AG04449 (cell line): ENCODE measurements at regions not wholly inside any gene's neighbourhood (a gene's known extent, or its start where the extent isn't known, plus 50 kb on each side); places are given as distances from the start of the nearest gene placed in this dataset.
A peak's percentile ranks its signal among the peaks of the same experiment; 100 is the strongest.

Source experiments
- CTCF ChIA-PET: fragments of 350-600 bp; formaldehyde crosslinking; extraction: SDS; loops from one replicate; lab custom pipeline; 2021; ENCODE audit warnings: antibody characterized with exemption; lab: Yijun Ruan, JAX
- POLR2A ChIA-PET: fragments of 400-600, 350-600 bp; formaldehyde crosslinking; extraction: SDS; loops from one replicate; lab custom pipeline; 2020; ENCODE audit warnings: antibody characterized with exemption, inconsistent platforms; lab: Yijun Ruan, JAX
- DNase-seq: peaks from one replicate; pipeline ENCODE4 v3.0.0-alpha.2; 2010; ENCODE audit warnings: low read depth, low spot score
- H3K4me3 ChIP-seq: 2 replicates; pipeline ENCODE4 v1.5.1; 2011; ENCODE audit warnings: low read depth, mild to moderate bottlenecking, control low read depth, low read length
- CTCF ChIP-seq: IDR thresholded peaks from one replicate; pipeline ENCODE4 v1.5.1; 2011; ENCODE audit warnings: mild to moderate bottlenecking, moderate library complexity, low read length, control low read depth, inconsistent platforms; ENCODE audit not compliant: insufficient read depth; ENCODE audit errors: missing control alignments

- CTCF ChIA-PET: no interaction called here
- POLR2A ChIA-PET: no interaction called here
- no peak overlapping the region for H3K4me3 ChIP-seq
- no peak for DNase-seq
- no peak for TF ChIP-seq CTCF
These were observed 238.2 kb upstream of the NLRP1 start for GRCh38 chr17:5822281-5823060.

DNA sequence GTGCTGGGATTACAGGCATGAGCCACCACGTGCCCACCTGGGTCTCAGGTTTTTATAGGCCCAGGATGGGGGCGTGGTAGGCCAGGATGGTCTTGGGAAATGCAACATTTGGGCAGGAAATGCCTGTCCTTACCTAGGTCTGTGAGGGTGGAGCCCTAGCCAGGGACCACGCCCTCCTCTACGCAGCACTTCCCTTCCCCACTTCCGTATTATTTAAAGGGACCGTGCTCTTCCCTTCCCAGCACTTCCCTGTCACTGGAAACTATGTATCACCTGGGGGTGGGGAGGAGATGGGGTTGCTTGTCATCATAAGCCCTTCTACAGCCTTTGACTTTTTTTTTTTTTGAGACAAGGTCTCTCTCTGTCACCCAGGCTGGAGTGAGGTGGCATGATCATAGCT, 238.9 kb upstream of the NLRP1 start:
- no peak overlapping the region for H3K4me3 ChIP-seq
- TF ChIP-seq CTCF: no peak
- CTCF ChIA-PET: no interaction called here
- no peak for DNase-seq
- POLR2A ChIA-PET: no interaction called here

GRCh38 chr17:5825717-5826330, 241.5 kb upstream of the NLRP1 start:
- ChIA-PET POLR2A (no interaction called here), CTCF (interaction anchor here (0.9 to 2.1 kb wide), 4 partner anchors 9 to 31 kb away, joined by 3 to 5 read pairs (median 3); no protein-coding TSS in a partner anchor)
- no peak for TF ChIP-seq CTCF
- no peak overlapping the region for H3K4me3 ChIP-seq
- DNase-seq: no peak

- CTCF ChIA-PET: interaction anchor here (0.9 to 2.1 kb wide), 3 partner anchors 9 to 31 kb away, joined by 3 to 5 read pairs (median 3); no protein-coding TSS in a partner anchor
- POLR2A ChIA-PET: no interaction called here
- no peak for TF ChIP-seq CTCF
- H3K4me3 ChIP-seq: no peak overlapping the region
- DNase-seq: no peak
These were observed 242.1 kb upstream of the NLRP1 start for GRCh38 chr17:5826384-5826783.

- no peak for TF ChIP-seq CTCF
- no peak overlapping the region for H3K4me3 ChIP-seq
- POLR2A ChIA-PET: no interaction called here
- DNase-seq: no peak
- CTCF ChIA-PET: no interaction called here
These were observed 239.3 kb upstream of the WSCD1 start for GRCh38 chr17:5830921-5831320.

DNA sequence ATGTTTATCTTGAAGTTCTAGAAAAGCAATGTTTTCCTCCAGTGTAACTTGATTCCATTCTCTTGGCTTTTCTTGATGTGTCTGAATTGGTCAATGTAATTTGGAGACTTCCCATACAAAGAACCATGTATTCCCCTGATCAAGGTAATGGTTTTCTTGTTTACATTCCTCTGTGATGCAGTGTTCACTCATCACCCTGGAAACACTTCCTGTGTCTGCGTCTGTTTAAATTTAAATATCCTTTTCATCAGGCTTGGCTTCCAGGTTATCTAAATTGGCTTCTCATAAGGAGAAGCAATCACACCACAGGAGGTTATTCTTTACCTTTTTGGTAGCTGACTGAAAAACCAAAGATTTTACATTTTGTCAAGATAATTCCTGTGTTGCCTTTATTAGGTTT, 237.3 kb upstream of the WSCD1 start:
- POLR2A ChIA-PET: no interaction called here

More for the DNA sequence above, 237.3 kb upstream of the WSCD1 start:
- H3K4me3 ChIP-seq: no peak overlapping the region
- peak; percentile 19 for DNase-seq
- CTCF ChIA-PET: no interaction called here
- TF ChIP-seq CTCF: no peak
